GM19455 (cell line): ENCODE measurements at regions not wholly inside any gene's neighbourhood (a gene's known extent, or its start where the extent isn't known, plus 50 kb on each side); places are given as distances from the start of the nearest gene placed in this dataset.
"Not testable (repeated sequence)": the region's sequence is repeated elsewhere in the genome, so short reads cannot be mapped to it uniquely, and the experiment has no call there.

ENCODE experiments used
- ATAC-seq: cut with Tn5 transposase; IDR thresholded peaks from one replicate; pipeline ENCODE4 v1.9.1; 2021; ENCODE audit not compliant: unreplicated experiment

DNA sequence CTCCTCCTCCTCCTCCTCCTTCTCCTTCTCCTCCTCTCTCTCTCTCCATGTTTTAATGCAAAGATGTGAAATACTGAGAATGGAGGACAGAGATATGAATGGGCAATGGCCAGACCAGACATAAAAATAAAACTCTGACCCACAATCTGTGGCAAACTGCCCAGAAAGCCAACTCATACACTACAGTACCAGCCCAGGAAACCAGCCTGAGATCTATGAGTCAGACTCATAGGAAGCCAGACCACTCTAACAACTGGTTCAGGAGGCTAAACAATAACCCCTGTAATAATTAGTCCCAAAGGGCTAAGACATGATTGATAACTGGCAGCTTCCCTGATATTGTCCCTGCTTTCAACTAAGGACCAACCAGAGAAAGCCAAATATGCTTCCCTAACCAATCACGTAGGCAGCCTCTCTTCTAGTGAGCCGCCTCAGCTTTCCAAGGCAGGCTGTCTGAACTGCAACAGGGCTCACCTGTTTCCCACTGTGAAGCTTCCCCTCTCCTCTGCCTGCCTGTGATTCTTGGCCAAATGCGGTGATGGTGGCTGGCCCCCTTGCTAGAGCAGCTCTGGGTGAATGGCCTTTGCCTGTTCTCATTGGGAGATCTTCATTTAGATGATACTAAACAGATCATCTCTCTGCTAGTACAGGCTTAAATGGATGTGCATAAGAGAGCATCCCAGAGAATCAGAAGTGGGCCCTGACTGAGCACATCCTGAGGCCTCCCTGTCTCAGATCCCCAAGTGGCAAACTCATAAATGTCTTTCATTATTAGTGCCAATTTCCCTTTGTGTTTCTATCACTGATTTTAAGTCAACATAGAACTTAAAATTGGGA lies 817.6 kb downstream of the TNS3 start:
- ATAC-seq: no peak

DNA sequence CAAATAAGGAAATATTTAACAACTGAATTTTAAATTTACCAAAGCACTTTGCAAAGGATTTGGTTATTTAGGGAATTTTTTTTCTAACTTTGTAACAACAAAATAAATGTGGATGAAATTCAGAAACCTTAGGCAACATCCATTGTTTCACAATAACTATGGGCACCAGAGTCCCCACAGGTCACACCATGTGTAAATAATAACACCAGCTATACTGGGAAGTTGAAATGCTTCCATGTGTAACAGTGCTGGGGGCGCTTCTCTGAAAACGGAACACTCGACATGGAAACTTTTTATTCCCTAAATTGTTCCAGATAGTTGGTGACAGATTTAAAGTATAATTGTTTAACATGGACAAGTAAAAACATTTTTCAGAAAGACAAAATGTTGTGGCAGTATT lies 818.6 kb downstream of the TNS3 start:
- no peak for ATAC-seq

DNA sequence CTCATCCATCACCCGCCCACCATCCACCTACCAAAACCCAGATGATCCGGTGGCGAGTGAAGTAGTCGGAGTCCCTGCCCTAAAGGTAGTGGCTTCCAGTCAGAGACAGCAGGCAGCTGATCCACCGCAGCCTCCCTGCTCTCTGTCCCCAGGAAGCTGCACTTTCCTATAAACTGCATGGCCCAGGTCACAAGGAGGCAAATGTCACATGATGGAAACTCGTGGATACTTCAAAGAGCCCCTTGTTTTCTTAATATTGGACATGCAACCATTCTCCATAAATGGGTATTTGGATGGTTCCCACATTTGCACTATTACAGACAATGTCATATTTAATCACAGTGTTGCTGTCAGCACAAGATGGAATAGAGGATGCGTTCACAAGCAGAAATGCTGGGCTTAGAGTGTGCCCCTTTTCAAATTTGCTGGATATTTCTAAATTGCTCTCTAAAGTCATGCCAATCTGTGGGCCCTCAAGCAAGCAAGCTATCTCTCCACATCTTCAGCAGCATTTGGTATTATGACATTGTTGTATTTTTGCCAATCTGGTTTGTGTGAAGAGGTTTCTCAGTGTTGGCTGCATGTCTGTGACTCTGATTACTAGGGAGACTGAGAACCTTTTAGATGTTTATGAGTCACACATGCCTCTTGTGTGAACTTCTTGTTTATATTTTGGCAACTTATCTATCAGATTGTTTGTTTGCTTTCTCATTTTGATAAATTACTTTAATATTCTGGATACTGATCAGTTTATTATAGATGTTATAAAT lies 822.0 kb downstream of the TNS3 start:
- no peak for ATAC-seq

DNA sequence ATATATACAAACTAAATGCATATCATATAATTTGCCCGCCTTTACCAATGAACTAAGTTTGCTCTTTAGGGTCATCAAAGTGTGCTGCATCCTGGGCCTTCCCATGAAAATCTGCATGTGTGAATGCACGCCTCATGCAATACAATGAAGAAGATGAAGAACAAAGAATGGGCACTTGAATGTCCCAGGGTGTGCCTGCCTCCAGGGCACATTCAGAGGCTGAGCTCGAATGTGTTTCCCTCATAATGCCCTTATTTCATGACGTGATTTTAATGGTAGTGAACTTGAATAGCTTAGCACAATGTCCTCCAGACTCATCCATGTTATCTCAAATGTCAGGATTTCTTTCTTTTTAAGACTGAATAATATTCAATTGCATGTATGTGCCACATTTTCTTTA lies 824.9 kb downstream of the TNS3 start:
- no peak for ATAC-seq

DNA sequence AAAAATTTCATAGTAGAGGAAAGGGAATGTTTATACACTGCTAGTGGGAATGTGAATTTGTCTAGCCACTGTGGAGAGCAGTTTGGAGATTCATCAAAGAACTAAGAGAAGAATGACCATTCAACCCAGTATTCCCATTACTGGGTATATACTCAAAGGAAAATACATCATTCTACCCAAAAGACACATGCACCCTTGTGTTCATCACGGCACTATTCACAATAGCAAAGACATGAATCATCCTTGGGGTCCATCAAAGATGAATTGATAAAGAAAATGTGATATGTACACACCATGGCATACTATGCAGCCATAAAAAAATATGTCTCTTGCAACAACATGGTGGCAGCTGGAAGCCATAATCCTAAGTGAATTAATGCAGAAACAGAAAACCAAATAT lies 825.7 kb downstream of the TNS3 start:
- ATAC-seq: no peak

DNA sequence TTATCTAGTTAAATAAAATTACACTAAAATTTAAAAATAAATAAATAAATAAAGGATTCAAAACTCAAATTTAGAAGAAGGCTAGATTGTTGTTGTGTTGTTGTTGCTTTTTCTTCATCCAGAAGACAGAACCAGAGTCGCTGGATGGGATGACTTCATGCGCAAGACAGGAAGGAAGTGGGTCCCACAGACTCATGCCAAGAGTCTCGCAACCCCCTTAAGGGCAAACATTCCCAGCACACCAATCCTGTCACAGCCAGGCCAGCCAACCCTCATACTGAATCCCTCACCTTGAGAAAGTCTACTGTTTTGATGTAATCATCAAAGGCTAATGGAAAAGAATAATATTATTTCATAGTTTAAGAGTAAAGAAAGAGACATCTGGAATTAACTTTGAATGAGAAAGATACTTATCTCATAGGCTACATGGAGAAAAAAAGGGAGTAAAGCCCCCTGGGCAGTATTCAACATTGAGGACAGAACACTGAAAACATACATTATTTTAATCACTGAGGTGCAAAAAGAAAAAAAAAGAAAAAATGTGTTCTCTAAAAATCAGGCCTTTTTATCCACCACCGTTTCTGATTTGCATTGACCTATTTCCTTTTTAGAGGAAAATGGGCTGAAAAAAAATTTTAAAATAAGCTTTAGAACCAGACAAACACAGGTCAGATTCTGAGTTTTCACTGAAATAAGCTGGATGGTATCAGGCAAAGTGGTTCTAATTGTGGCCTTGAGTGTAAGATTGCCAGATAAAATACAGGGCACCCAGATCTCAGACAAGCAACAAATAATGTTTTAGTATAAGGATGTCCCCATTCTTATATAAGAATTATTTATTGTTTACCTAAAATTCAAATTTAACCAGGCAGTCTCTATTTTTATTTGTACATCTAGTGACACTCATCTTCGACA lies 826.5 kb downstream of the TNS3 start:
- ATAC-seq: no peak

DNA sequence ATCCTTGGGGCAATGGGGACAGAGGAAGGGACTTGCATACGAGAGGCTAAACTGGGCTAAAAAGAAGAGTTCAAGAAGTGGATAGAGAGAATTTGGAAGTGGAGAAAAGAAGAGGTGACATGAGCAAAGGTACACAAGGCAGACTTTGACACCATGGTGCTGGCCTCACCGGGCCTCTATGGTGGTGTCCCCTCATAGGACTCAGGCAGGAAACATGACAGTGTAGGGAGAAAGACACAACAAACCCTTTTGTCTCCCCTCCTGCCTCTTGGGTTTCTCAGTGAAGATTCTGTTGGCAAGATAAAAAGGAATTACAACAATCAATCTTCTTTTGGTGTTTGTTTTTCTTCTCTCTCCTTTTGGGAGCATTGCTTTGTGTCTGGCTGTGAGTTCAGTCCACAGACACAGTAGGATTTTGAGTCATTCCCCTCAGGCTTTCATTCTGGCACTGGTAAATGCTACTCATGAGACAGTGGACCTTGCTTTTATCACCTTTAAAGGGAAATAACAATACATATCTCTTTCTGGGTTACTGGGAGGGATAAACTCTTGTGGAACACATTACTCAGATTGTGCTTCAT lies 827.7 kb downstream of the TNS3 start:
- no peak for ATAC-seq

DNA sequence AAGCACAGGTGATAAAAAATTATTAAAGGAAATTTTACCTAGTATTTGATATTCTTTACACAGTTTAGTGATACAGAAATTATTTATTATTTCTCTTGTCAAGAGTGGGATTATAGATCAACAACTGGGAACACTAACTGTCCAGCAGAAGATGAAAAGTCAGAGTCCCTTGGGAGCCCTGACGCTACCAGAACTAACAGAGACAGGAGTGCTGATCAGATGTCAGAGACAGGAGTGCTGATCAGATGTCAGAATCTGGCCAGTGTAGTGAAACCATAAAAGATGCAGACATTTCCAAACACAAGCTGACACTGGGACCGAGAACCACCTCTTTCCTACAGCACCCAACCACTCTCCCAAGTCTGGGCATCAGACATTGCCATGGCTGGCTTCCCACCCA lies 828.2 kb downstream of the TNS3 start:
- ATAC-seq: no peak

DNA sequence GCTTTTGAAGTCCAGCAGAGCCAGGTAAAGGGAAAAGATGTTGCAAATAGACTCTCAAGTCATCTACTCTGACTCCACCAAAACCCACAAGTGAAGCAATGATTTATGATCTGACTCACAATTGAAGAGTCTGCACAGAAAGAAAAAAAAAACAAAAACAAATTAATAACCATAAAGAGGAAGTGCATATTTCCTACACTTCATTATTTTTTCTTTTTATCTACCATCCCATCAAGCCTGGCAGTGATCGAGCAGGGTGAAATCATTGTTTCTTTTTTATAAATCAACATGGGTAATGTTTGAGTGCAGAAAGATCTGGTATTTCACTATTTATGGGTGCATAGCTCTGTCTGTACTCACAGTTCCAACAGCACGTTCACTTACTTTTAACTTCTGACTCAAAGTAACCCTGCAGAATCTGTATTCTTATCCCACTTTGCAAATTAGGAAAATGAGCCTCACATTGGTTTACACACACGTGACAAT lies 829.0 kb downstream of the TNS3 start:
- no peak for ATAC-seq

DNA sequence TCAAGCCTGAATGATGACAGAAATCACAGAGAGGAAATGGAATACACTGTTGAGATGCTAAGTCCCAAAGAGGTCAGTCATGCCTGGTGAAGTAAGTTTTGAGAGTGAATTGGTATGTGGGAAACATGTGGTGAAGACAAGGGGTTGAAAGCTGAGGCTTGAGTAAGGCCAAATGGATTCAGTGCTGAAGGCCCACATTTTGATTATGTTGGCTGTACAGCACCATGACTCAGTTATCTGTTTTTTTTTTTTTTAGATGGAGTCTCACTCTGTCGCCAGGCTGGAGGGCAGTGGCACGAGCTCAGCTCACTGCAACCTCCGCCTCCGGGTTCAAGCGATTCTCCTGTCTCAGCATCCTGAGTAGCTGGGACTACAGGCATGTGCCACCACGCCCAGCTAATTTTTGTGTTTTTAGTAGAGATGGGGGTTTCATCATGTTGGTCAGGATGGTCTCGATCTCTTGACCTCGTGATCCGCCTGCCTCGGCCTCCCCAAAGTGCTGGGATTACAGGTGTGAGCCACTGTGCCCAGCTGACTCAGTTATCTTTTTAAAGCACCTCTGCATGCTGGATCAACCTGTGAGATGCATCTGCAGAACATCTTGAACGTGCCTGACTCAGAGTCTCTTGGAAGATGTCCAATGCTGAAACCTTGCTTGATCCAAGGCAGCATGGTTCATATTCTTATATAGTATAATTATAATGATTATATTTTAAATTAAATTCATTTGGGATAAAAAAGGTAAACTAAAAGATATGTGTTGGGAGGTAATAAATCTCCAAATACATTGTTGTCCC lies 829.8 kb downstream of the TNS3 start:
- ATAC-seq: not testable (repeated sequence)

DNA sequence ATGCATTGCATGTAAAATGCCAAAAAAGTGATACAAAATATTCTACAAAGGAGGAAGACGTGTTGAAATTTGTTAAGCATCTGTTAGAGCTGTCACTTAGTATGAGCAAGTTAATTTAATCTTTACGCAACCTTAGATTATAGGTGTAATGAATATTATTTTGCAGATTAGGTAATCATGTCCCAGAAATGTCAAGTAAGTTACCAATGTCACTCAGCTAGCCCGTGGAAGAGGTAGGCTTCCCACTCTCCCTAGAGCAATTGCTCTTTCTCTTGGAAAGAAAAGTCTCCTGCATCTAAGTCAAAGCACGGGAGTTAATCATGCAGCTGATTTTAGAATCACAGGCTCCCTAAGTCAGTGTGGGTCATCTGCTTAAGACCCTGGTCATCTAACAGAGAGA lies 830.4 kb upstream of the IGFBP3 start:
- no peak for ATAC-seq

DNA sequence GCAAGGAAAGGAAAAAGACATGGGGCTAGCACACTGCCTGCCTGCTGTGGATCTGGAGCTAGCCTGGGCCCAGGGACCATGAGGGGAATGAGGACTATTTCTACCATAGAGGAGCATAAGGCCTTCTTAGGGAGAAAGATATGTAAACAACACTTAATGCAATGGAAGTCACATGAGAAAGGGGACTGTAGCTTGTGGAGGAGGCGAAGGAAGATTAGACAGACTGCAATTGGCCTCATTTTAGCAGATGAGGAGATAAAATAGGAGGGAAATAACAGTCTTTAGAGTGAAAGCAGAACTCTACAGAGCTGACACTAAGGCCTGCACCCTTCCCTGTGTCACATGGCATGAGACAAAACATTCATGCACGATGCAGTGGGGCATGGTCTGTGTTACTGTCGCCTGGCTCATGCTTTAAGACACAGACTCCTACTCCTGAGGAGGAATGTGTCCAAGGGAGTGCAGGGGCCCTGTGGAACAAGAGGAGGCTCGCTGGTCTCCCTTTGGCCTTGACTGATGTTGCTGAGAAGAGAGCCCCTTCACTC lies 829.3 kb upstream of the IGFBP3 start:
- no peak for ATAC-seq

DNA sequence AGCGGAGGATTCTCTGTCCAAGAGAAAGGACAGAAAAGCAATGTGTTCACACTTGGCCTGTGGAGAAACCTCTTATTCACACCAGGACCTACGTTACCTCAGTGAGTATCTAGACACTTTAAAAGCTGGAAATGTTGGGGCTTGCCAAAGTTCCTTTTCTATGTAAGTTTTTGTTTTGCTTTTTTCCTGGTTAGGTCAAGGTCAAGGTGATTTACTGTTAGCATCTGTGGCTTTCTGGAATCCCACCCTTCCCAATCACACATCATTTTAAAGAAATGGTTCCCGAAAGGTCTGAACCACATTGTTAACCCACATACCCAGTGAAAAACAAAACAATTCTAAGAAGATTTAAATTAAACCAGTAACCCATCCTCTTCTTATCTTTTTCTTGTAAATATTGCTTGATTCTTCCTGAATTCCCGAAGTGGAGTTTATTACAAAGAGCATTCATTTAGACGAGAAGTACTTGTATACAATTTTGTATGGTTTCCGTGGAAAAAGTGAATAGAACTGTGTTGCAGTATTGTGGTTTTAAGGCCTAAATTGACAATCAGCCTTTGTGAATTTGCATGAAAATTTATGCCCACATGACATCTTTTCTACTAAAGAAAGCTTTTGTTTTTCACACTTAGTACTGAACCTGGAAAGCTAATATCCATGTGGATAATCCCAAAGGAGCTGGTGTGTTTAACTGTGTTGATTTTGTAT lies 827.0 kb upstream of the IGFBP3 start:
- no peak for ATAC-seq

DNA sequence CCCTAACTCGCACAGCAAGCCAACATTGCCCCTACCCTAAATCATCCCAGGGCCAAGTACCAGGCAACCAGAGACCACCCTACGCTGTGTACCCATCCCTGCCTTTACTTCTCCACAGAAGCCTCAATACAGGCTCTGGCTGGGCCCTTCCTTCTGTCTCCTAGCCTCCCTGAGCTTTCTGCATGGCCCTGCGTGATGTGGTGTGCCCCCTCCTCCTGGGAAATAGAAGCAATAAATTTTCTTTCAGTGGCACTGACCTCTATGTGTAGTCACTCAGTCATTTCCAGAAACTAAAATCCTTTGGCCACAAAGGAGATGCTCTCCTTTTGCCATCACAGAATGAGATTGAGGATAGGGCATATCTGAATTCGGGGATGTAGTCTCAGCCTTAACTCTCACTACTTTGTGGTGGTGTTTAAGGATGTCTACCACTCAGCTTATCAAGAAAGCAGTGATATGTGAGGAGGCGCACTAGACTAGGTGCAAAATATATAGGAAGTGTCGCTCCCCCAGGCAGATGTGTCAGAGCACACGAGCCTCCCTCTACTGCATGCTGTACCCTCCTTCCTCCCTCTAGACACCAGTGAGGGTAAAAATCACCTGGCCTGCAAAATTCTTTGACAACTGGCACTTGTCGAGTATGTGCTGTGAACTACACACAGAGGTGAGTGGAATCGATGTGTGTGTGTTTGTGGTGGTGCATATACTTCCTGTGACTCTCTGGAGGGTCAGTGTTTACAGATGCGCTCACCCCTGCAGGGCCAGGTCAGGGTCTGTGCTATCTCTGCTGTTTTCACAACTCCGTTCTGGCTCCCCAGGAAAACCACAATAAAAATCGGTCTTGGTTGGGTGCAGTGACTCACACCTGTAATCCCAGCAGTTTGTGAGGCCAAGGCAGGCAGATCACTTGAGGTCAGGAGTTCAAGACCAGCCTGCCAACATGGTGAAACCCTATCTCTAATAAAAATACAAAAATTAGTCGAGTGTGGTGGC lies 825.9 kb upstream of the IGFBP3 start:
- ATAC-seq: no peak

DNA sequence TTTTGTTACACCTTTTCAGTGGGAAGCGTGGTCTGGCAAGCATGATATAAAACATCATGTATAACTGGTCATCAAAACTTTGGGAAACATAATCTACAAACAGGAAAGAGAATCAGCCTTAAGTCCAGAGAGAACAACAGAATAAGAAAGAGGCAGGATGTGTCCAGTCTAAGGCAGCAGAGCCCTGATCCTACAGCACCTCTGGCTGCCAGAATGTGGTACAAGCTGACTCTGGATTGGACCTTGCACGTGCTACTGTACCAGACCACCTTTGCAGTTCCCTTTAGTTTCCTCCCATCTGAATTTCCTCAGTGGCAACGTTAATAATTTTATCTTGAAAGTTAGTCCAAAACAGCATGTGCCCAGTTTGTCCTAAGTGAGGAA lies 824.6 kb upstream of the IGFBP3 start:
- no peak for ATAC-seq

DNA sequence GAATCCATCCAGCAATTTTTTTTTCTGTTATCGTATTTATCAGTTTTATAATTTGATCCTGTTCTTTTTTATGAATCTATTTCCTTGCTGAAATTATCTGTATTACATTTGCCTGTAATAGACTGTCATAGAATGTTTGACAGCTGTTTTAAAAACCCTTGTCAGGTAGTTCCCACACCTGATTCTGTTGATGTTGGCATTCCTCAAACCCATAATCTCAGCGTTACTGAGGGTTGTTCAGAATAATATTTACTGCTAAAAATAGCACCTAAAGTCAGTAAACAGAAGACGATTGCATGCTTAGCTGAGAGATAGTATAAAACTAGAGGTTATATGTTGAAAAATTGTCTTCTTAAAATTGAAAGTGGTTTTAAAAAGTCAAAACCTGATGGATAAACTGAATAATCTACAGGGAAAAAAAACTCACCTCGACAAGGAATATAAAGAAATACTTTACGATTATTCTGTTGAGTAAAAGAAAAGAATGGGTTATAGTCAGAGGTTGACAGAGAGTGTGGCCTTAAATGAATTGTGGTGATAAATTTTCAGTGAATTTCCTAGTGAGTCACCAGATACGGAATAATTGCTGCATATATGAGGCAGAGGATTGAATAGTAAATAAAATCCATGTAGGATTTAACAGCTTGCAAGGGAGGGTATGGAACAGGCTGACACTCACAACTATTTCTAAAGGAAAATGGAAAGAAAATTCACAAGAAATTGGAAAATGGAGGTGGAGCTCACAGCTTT lies 824.1 kb upstream of the IGFBP3 start:
- ATAC-seq: no peak

DNA sequence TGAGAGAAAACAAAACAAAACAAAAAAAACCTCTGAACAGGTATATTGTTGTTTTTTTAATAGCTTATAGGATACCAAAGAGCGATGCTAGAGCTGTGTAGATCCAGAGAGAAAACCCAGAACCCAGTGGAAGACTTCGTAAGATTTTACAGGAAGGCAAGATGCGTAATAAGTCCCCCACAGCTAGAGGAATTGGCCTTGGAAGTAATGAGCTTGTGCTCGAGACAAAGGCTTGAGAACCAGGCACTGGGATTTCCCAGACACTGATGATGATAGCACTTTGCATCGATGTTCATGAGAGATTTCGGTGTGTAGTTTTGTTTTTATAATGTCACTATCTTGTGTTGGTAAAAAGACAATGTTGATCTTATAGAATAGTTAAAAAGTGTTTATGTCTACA lies 821.5 kb upstream of the IGFBP3 start:
- ATAC-seq: no peak
